ENCODE measurements at regions not wholly inside any gene's neighbourhood (a gene's known extent, or its start where the extent isn't known, plus 50 kb on each side); places are given as distances from the start of the nearest gene placed in this dataset.

DNA sequence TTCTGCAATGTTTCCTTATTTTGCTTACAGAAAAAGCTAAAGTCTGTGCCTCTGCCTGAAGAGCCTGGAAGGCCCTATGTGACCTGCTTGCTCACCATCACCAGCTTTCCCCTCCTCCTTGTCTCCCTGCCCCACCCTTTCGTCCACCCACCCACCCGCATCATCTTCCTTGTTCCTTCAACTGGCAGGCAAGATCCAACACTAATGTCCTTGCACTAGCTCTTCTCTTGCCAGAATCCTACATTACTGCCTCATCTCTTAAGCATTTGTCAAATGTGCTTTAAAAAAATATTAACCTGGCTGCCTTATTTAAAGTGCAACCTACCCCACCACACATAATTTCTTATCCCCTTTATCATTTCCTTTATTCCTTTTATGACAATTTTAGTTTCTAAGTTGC, 165.1 kb upstream of the PPP3CA start:
- TF ChIP-seq, protein P1, sequence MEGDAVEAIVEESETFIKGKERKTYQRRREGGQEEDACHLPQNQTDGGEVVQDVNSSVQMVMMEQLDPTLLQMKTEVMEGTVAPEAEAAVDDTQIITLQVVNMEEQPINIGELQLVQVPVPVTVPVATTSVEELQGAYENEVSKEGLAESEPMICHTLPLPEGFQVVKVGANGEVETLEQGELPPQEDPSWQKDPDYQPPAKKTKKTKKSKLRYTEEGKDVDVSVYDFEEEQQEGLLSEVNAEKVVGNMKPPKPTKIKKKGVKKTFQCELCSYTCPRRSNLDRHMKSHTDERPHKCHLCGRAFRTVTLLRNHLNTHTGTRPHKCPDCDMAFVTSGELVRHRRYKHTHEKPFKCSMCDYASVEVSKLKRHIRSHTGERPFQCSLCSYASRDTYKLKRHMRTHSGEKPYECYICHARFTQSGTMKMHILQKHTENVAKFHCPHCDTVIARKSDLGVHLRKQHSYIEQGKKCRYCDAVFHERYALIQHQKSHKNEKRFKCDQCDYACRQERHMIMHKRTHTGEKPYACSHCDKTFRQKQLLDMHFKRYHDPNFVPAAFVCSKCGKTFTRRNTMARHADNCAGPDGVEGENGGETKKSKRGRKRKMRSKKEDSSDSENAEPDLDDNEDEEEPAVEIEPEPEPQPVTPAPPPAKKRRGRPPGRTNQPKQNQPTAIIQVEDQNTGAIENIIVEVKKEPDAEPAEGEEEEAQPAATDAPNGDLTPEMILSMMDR (IDR thresholded peaks at IDR 0.05; ENCODE audit: insufficient read depth, low read depth, low read length), result no peak
- DNase-seq (ENCODE audit: low read depth), result no peak
- no peak overlapping the region for H3K4me3 ChIP-seq (ENCODE audit: low read depth, low read length)

DNA sequence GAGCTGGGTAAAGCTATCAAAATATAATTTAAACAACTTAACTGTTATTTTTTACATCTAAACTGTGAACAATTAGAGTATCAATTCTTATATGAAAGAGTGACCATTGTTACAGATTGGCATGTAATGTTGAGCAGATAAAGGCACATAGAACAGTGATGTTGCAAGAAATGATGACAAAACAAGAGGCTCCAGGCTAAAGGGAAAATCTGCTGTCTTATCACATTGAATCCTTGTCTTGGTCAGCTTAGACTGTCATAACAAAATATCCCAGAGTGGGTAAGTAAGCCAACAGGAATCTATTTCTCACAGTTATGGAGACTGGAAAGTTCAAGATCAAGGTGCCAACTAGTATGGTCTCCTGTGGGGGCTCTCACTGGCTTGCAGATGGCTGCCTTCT, 154.1 kb upstream of the PPP3CA start:
- no peak overlapping the region for H3K4me3 ChIP-seq (ENCODE audit: low read depth, low read length)
- TF ChIP-seq, protein P1 (IDR thresholded peaks at IDR 0.05; ENCODE audit: insufficient read depth, low read depth, low read length), result no peak
- DNase-seq (ENCODE audit: low read depth), result peak; percentile 22

DNA sequence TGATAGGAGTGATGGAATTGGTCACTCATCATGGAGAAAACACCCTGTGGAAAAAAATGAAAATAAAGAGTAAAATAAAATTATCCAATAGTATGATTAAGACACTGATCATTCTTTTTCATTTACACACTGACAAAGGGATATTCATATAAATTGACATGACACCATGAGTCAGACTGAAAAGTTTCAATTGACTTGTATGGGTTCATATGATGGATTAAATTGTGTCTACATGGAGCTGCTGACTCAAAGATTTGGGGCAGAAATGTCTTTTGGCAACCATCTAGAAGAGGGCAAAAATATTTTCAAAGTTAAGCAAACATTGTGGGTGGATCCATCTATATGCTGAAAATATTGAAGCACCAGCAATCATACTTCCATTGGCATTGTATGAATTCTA, 153.4 kb upstream of the PPP3CA start:
- no peak overlapping the region for H3K4me3 ChIP-seq (ENCODE audit: low read depth, low read length)
- TF ChIP-seq, protein P1 (IDR thresholded peaks at IDR 0.05; ENCODE audit: insufficient read depth, low read depth, low read length), result no peak
- DNase-seq (ENCODE audit: low read depth), result no peak

DNA sequence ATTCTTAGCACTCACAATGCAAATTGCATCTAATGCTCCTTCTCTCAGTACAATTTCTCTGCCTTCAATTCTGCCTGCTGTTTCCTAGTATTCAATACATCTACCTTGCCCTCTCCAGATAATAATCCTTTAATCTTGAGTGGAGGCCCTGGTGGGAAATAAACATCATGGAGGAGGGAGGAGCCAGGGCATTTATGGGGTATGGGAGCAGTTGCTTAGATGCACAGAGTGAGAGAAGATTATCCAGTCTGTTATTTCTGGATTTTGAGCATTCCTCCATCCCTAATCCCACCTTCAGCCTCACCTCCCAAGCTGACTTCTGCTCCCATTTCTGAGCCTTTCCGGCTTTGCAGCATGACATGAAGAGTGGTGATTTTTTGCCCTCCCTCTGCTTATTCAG, 127.9 kb upstream of the PPP3CA start:
- no peak for DNase-seq (ENCODE audit: low read depth)
- TF ChIP-seq, protein P1 (IDR thresholded peaks at IDR 0.05; ENCODE audit: insufficient read depth, low read depth, low read length), result no peak
- no peak overlapping the region for H3K4me3 ChIP-seq (ENCODE audit: low read depth, low read length)

DNA sequence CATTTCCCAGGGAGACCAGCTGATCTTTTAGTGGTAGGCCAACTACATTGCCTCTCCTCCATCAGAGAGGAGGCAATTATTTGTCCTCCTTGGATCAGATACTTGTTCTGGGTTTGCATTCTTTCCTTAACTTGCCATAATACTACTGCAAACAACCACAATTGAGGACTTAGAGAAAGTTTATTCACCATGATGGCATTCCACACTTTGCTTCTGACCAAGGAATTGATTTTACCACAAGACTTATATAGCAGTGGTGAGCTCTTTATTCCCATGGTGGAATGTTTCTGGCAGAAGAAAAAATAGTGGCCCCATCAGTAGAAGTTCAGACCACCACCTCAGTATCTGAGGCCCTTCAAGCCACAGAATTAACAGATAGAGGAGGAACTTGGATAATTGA, 123.9 kb upstream of the PPP3CA start:
- TF ChIP-seq, protein P1 (IDR thresholded peaks at IDR 0.05; ENCODE audit: insufficient read depth, low read depth, low read length), result no peak
- no peak for DNase-seq (ENCODE audit: low read depth)
- no peak overlapping the region for H3K4me3 ChIP-seq (ENCODE audit: low read depth, low read length)

DNA sequence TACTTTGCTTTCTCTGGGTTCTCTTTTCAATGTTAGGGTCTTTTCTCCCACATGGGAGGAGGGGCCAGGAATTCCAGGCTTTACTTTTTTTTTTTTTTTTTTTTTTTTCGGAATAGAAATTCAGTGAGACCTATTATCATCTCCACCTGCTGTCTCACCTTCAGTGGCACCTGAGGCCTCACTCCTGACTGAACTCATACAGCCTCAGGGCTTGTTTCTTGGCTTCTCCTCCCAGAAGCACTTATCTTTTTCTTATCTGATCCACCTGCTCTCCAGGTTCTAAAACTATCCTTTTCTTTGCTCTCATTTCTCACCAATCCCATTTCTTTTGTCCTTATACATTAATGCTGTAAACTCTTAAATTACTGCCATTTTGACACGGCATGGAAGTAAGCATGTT, 117.3 kb upstream of the PPP3CA start:
- TF ChIP-seq, protein P1 (IDR thresholded peaks at IDR 0.05; ENCODE audit: insufficient read depth, low read depth, low read length), result no peak
- H3K4me3 ChIP-seq (ENCODE audit: low read depth, low read length), result no peak overlapping the region
- no peak for DNase-seq (ENCODE audit: low read depth)

DNA sequence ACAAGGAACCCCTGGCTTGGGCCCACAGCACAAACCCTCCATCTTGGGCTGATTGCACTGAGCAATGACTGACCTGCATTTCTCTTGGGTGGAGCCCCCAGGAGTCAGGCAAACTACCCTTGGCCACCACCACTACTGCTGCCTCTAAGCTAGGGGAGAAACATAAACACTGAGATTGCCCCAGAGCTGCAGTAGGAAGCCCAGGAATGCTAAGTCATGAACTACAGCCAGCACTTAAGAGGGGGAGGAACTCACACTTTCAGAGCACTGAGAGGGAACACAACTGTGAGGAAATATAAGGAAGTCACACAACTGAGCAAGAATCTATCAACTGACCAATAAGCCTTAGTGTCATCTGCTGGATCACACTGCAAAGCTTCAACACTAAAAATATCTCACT, 111.6 kb upstream of the PPP3CA start:
- peak; percentile 45 for DNase-seq (ENCODE audit: low read depth)
- no peak overlapping the region for H3K4me3 ChIP-seq (ENCODE audit: low read depth, low read length)
- TF ChIP-seq, protein P1 (IDR thresholded peaks at IDR 0.05; ENCODE audit: insufficient read depth, low read depth, low read length), result no peak
